ENCODE measurements at regions not wholly inside any gene's neighbourhood (a gene's known extent, or its start where the extent isn't known, plus 50 kb on each side); places are given as distances from the start of the nearest gene placed in this dataset.

DNA sequence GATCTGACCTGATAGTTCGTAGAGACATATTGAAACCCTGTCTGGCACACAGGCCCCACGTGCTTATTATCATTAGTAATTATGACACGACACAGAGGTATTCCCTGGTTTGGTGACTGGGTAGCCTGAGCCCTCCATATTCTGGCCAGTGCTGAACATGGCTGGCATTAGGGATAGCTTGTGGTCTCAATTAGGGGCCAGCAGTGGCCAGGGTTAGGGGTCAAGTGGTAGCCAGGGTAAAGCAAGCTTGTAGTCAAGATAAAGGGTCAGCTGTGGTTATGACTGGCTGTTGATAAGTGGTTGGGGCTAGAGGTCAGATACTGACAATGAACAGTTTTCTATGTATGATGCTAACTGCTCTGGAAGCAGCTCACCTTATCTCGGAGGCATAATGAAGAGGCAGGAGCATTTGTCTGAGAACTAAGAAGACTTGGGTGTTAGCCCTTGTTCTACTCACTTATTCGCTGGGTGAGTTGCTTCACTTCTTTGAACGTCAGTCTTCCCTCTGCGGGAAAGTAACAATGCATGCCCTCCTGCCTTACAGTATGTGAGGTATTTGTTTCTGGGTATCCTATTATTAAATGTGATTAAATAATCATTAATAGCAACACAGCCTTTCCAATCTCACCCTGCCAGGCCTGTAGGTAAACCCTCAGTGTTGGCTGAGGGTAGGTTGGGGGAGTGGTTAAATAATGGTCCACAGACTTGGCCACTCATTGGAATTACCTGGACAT, 66.7 kb downstream of the VEGFA start:
- in situ Hi-C loops (cut with MboI; ENCODE audit: low pct_unique_long_range_greater_than_20kb, low sequenced_read_pairs, unreplicated experiment), result no loop called here
- TF ChIP-seq, protein P1, sequence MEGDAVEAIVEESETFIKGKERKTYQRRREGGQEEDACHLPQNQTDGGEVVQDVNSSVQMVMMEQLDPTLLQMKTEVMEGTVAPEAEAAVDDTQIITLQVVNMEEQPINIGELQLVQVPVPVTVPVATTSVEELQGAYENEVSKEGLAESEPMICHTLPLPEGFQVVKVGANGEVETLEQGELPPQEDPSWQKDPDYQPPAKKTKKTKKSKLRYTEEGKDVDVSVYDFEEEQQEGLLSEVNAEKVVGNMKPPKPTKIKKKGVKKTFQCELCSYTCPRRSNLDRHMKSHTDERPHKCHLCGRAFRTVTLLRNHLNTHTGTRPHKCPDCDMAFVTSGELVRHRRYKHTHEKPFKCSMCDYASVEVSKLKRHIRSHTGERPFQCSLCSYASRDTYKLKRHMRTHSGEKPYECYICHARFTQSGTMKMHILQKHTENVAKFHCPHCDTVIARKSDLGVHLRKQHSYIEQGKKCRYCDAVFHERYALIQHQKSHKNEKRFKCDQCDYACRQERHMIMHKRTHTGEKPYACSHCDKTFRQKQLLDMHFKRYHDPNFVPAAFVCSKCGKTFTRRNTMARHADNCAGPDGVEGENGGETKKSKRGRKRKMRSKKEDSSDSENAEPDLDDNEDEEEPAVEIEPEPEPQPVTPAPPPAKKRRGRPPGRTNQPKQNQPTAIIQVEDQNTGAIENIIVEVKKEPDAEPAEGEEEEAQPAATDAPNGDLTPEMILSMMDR (IDR thresholded peaks at IDR 0.05; ENCODE audit: extremely low read depth, insufficient read depth, missing control alignments), result no peak

More for the DNA sequence above, 66.7 kb downstream of the VEGFA start:
- no peak for DNase-seq (ENCODE audit: low spot score)

Data from GM13977 (cell line).